ENCODE measurements at regions not wholly inside any gene's neighbourhood (a gene's known extent, or its start where the extent isn't known, plus 50 kb on each side); places are given as distances from the start of the nearest gene placed in this dataset.

DNA sequence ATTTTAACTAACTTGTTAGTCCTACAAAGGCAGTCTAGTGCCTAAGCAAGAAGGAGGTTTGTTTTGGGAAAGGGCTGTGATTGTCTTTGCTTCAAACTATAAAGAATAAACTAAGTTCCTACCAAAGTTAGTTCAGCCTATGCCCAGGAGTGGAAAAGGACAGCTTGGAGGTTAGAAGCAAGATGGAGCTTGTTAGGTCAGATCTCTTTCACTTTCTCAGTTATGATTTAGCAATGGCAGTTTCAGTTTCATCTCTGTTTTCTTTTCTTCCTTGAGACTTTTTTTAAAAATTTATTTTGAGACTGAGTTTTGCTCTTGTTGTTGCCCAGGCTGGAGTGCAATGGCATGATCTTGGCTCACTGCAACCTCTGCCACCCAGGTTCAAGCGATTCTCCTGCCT is 82.9 kb upstream of the NLGN4X start:
- intact Hi-C loops (cut with micrococcal nuclease; ENCODE audit: unreplicated experiment) (no loop called here), in situ Hi-C loops (cut with HindIII; ENCODE audit: low pct_unique_long_range_greater_than_20kb, low sequenced_read_pairs) (no loop called here)
- Histone ChIP-seq H3K36me3 (ENCODE audit: control insufficient read depth, insufficient read depth, low read length) (no peaks in the 10 kb centered on the region), H3K27me3 (ENCODE audit: control insufficient read depth, insufficient read depth, low read length) (no peaks in the 10 kb centered on the region), H3K9me3 (ENCODE audit: control insufficient read depth, insufficient read depth, low read depth, low read length) (no peaks in the 10 kb centered on the region), H3K4me3 (ENCODE audit: low read depth in 2 of 2, low read length in 2 of 2) (no peak overlapping the region), H3K4me1 (ENCODE audit: control insufficient read depth, insufficient read depth, low read length) (no peaks in the 10 kb centered on the region), H3K27ac (ENCODE audit: low read length) (no peak overlapping the region)
- no peak for TF ChIP-seq TCF7L2 (IDR thresholded peaks at IDR 0.05; ENCODE audit: low read depth, low read length)
- TF ChIP-seq POLR2AphosphoS5 (IDR thresholded peaks at IDR 0.05; ENCODE audit: low read depth, low read length) = no peak
- TF ChIP-seq, protein P1, sequence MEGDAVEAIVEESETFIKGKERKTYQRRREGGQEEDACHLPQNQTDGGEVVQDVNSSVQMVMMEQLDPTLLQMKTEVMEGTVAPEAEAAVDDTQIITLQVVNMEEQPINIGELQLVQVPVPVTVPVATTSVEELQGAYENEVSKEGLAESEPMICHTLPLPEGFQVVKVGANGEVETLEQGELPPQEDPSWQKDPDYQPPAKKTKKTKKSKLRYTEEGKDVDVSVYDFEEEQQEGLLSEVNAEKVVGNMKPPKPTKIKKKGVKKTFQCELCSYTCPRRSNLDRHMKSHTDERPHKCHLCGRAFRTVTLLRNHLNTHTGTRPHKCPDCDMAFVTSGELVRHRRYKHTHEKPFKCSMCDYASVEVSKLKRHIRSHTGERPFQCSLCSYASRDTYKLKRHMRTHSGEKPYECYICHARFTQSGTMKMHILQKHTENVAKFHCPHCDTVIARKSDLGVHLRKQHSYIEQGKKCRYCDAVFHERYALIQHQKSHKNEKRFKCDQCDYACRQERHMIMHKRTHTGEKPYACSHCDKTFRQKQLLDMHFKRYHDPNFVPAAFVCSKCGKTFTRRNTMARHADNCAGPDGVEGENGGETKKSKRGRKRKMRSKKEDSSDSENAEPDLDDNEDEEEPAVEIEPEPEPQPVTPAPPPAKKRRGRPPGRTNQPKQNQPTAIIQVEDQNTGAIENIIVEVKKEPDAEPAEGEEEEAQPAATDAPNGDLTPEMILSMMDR (IDR thresholded peaks at IDR 0.05) = no peak
- no peak for ATAC-seq
- BruUV-seq (replicated peaks) = no TSS peak
- no peak for DNase-seq (ENCODE audit: low read depth, low spot score)
- ChIA-PET CTCF (no interaction called here), POLR2A (no interaction called here)

GRCh38 chrX:6307156-6307555 is 78.5 kb upstream of the NLGN4X start:
- in situ Hi-C loops (cut with HindIII; ENCODE audit: low pct_unique_long_range_greater_than_20kb, low sequenced_read_pairs) (no loop called here), intact Hi-C loops (cut with micrococcal nuclease; ENCODE audit: unreplicated experiment) (no loop called here)
- Histone ChIP-seq H3K4me3 (ENCODE audit: low read depth in 2 of 2, low read length in 2 of 2) (no peak overlapping the region), H3K27ac (ENCODE audit: low read length) (no peak overlapping the region), H3K9me3 (ENCODE audit: control insufficient read depth, insufficient read depth, low read depth, low read length) (no peaks in the 10 kb centered on the region), H3K36me3 (ENCODE audit: control insufficient read depth, insufficient read depth, low read length) (no peaks in the 10 kb centered on the region), H3K4me1 (ENCODE audit: control insufficient read depth, insufficient read depth, low read length) (no peaks in the 10 kb centered on the region), H3K27me3 (ENCODE audit: control insufficient read depth, insufficient read depth, low read length) (no peaks in the 10 kb centered on the region)
- ATAC-seq = no peak
- no TSS peak for BruUV-seq (replicated peaks)
- ChIA-PET POLR2A (no interaction called here), CTCF (no interaction called here)
- DNase-seq (ENCODE audit: low read depth, low spot score) = no peak
- TF ChIP-seq SIN3A (IDR thresholded peaks at IDR 0.05; ENCODE audit: borderline replicate concordance, insufficient read depth, low read depth, low read length) (no peak), POLR2AphosphoS5 (IDR thresholded peaks at IDR 0.05; ENCODE audit: low read depth, low read length) (no peak), REST (IDR thresholded peaks at IDR 0.05; ENCODE audit: insufficient read depth in 1 of 2, low read depth in 2 of 2, low read length in 1 of 2) (no peak), TCF7L2 (IDR thresholded peaks at IDR 0.05; ENCODE audit: low read depth, low read length) (no peak)
- TF ChIP-seq, protein P1 (IDR thresholded peaks at IDR 0.05) = no peak

GRCh38 chrX:6299724-6300123 is 71.1 kb upstream of the NLGN4X start:
- TF ChIP-seq, protein P1 (IDR thresholded peaks at IDR 0.05) = no peak
- TF ChIP-seq SIN3A (IDR thresholded peaks at IDR 0.05; ENCODE audit: borderline replicate concordance, insufficient read depth, low read depth, low read length) = no peak
- no peak for TF ChIP-seq TCF7L2 (IDR thresholded peaks at IDR 0.05; ENCODE audit: low read depth, low read length)
- no TSS peak for BruUV-seq (replicated peaks)
- no peak for DNase-seq (ENCODE audit: low read depth, low spot score)
- ATAC-seq = no peak
- Histone ChIP-seq H3K4me1 (ENCODE audit: control insufficient read depth, insufficient read depth, low read length) (no peaks in the 10 kb centered on the region), H3K4me3 (ENCODE audit: low read depth in 2 of 2, low read length in 2 of 2) (no peak overlapping the region), H3K27ac (ENCODE audit: low read length) (no peak overlapping the region), H3K9me3 (ENCODE audit: control insufficient read depth, insufficient read depth, low read depth, low read length) (no peaks in the 10 kb centered on the region), H3K36me3 (ENCODE audit: control insufficient read depth, insufficient read depth, low read length) (no peaks in the 10 kb centered on the region), H3K27me3 (ENCODE audit: control insufficient read depth, insufficient read depth, low read length) (no peaks in the 10 kb centered on the region)
- in situ Hi-C loops (cut with HindIII; ENCODE audit: low pct_unique_long_range_greater_than_20kb, low sequenced_read_pairs) (no loop called here), intact Hi-C loops (cut with micrococcal nuclease; ENCODE audit: unreplicated experiment) (no loop called here)
- POLR2A ChIA-PET = no interaction called here
- CTCF ChIA-PET = no interaction called here
